BE2C (cell line): ENCODE measurements at regions not wholly inside any gene's neighbourhood (a gene's known extent, or its start where the extent isn't known, plus 50 kb on each side); places are given as distances from the start of the nearest gene placed in this dataset.

Experiments
- DNase-seq: peaks from one replicate; pipeline ENCODE4 v3.0.0-alpha.2; 2020
- H3K27me3 ChIP-seq: fragments of 250-450 bp; sonication (Bioruptor Pico); 2 replicates; pipeline ENCODE4 v1.5.1; 2020; ENCODE audit warnings: mild to moderate bottlenecking
- H3K36me3 ChIP-seq: fragments of 250-450 bp; sonication (Bioruptor Pico); 2 replicates; pipeline ENCODE4 v1.5.1; 2020; ENCODE audit warnings: mild to moderate bottlenecking
- H3K4me1 ChIP-seq: fragments of 250-450 bp; sonication (Bioruptor Pico); 2 replicates; pipeline ENCODE4 v1.5.1; 2020
- H3K4me3 ChIP-seq: 2 replicates; pipeline ENCODE4 v1.5.1; 2011; ENCODE audit warnings: low read depth, low read length
- H3K9me3 ChIP-seq: fragments of 250-450 bp; sonication (Bioruptor Pico); 2 replicates; pipeline ENCODE4 v1.5.1; 2020
- CTCF ChIP-seq: IDR thresholded peaks from 2 replicates; pipeline ENCODE4 v1.5.1; 2012; ENCODE audit warnings: mild to moderate bottlenecking, low read depth, low read length

DNA sequence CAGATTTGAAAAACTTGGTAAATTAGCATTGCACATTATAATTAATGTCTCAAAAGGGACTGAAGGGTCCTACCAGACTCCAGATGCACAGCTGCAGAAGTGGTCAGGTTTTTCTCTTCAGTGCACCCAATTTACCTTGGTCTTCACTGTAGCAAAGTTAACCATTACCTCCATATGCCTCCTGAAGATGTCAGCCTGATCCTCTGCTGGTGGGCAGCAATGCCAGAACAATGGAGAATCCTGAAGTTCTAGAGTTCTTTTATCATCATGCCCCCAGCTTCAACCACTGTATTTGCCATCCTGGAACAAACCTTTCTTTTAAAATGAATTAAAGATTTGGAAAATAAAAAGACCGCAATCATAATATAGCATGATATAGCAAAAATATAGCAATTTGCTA, 1774.8 kb upstream of the CELF4 start:
- no peaks in the 10 kb centered on the region for H3K9me3 ChIP-seq
- no peak for DNase-seq
- TF ChIP-seq CTCF = no peak
- H3K27me3 ChIP-seq = no peaks in the 10 kb centered on the region
- no peaks in the 10 kb centered on the region for H3K4me1 ChIP-seq
- H3K4me3 ChIP-seq = no peak overlapping the region
- no peaks in the 10 kb centered on the region for H3K36me3 ChIP-seq

DNA sequence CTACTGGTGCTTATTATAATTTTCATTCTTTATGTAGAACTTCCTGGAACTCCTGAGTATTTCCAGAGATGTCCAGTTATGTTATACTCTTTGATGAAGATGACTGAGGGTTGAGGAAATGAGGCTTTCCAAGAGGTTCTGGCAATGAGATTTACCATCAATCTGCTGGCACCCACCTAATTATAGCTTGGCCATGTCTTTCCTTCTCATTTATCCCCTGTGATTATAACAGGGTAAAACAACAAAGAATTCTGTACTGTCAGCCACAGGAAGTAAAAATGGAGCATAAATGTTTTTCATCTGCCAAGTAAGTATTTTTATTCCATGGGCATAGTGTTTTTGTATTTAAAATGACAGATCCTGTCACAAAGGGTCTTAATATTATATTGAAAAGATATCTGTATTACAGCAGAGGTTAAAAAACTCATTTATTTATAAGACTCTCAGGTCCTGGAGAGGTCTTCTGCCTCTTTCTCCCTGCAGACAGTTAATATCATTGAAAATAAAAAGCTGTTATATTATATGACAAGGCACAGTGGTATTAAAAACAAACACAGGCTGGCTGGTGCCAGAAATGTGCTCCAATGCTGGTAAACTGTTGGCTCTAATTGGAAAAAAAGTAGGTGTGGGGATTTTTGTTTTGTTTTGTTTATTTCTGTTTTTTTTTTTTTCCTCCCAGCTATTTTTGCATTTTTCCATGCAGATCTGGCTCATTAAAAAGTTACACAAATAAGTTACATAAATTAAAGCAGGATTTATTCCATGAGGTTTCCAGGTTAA, 1764.1 kb upstream of the CELF4 start:
- H3K4me3 ChIP-seq = no peak overlapping the region
- TF ChIP-seq CTCF = no peak
- no peak for DNase-seq
- no peaks in the 10 kb centered on the region for H3K9me3 ChIP-seq
- no peaks in the 10 kb centered on the region for H3K27me3 ChIP-seq
- no peaks in the 10 kb centered on the region for H3K4me1 ChIP-seq
- no peaks in the 10 kb centered on the region for H3K36me3 ChIP-seq

GRCh38 chr18:39326772-39327171, 1761.2 kb upstream of the CELF4 start:
- TF ChIP-seq CTCF = no peak
- Histone ChIP-seq H3K4me3 (no peak overlapping the region), H3K9me3 (no peaks in the 10 kb centered on the region), H3K36me3 (no peaks in the 10 kb centered on the region), H3K4me1 (no peaks in the 10 kb centered on the region), H3K27me3 (no peaks in the 10 kb centered on the region)
- DNase-seq = no peak

DNA sequence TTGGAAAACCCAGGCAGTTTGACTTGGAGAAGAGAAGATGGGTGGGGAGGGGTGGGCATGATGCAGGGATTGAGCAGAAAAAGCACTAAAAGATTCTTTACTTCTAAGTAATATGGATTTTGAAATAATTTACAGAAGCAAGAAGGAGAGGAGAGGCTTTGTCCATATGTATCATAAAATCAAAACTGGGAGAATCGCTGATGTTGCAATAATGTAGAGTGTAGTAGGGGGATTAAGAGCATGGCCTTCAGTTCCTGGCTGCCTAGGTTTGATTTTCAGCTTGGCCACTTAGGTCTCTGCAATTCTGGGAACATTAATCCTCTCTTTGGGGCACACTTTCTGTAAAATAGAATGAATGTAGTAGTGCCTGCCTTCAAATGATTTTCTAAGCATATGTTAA, 1760.4 kb upstream of the CELF4 start:
- no peak overlapping the region for H3K4me3 ChIP-seq
- TF ChIP-seq CTCF = no peak
- no peaks in the 10 kb centered on the region for H3K27me3 ChIP-seq
- no peak for DNase-seq
- H3K9me3 ChIP-seq = no peaks in the 10 kb centered on the region
- H3K4me1 ChIP-seq = no peaks in the 10 kb centered on the region
- H3K36me3 ChIP-seq = no peaks in the 10 kb centered on the region

GRCh38 chr18:39319141-39319540, 1753.5 kb upstream of the CELF4 start:
- no peaks in the 10 kb centered on the region for H3K36me3 ChIP-seq
- no peaks in the 10 kb centered on the region for H3K9me3 ChIP-seq
- no peaks in the 10 kb centered on the region for H3K4me1 ChIP-seq
- no peak for DNase-seq
- no peak overlapping the region for H3K4me3 ChIP-seq
- TF ChIP-seq CTCF = no peak
- no peaks in the 10 kb centered on the region for H3K27me3 ChIP-seq

DNA sequence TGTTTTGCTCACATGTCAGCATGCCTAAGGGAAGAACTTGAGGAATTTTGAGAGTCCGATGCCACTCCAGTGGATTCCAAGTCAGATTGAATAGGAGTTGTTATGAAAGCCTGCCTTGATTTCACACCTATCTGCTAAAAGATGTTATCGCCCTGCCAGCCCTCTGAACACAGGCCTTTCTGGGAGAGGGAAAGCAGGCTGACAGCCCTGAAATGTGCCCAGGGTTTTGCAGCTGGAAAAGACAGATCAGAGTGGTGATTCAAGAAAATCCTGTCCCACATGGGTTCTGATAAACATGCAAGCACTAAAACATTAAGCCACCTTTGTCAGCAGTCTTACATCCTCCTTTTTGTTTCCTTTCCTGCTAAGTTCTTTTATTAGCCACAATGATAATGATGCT, 1752.9 kb upstream of the CELF4 start:
- Histone ChIP-seq H3K27me3 (no peaks in the 10 kb centered on the region), H3K4me1 (no peaks in the 10 kb centered on the region), H3K36me3 (no peaks in the 10 kb centered on the region), H3K9me3 (no peaks in the 10 kb centered on the region), H3K4me3 (no peak overlapping the region)
- TF ChIP-seq CTCF = no peak
- DNase-seq = no peak
